ENCODE measurements at regions not wholly inside any gene's neighbourhood (a gene's known extent, or its start where the extent isn't known, plus 50 kb on each side); places are given as distances from the start of the nearest gene placed in this dataset.

DNA sequence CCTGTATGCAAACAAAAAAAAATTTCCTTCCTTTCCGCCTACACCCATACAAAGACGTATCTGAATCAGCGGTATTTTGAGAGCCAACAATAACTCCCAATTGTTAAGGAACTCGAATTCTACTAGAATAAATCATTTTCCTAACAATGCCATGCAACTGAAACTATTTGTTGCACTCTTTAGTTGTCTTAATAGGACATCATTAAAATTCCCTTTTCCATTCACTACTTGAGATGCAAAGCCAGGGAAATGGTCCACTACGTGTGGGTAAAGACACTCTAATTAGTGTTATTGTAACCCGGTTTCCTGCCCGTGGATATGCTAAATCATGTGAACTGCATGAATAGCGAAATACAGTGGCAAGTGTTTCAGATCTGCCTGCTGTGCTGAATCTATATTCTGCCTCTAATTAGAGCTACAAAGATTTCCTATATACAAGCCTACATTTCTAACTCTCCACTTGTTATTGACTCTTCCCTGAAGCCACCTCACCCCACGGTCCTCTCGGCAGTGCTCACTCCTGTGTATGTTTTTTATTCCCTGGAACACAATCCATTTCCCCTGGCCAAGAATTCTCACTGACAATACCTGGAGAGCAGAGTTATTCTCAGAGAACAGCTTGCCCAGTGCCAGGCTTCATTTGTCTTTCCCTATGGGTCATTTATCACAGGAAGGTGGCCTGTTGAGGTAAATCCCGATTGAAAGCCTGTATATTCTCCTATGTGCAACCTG lies 168.3 kb downstream of the PAWR start:
- TF ChIP-seq, protein P1, sequence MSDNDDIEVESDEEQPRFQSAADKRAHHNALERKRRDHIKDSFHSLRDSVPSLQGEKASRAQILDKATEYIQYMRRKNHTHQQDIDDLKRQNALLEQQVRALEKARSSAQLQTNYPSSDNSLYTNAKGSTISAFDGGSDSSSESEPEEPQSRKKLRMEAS (IDR thresholded peaks at IDR 0.05; ENCODE audit: low read depth, low read length): no peak
- TF ChIP-seq, protein P2, sequence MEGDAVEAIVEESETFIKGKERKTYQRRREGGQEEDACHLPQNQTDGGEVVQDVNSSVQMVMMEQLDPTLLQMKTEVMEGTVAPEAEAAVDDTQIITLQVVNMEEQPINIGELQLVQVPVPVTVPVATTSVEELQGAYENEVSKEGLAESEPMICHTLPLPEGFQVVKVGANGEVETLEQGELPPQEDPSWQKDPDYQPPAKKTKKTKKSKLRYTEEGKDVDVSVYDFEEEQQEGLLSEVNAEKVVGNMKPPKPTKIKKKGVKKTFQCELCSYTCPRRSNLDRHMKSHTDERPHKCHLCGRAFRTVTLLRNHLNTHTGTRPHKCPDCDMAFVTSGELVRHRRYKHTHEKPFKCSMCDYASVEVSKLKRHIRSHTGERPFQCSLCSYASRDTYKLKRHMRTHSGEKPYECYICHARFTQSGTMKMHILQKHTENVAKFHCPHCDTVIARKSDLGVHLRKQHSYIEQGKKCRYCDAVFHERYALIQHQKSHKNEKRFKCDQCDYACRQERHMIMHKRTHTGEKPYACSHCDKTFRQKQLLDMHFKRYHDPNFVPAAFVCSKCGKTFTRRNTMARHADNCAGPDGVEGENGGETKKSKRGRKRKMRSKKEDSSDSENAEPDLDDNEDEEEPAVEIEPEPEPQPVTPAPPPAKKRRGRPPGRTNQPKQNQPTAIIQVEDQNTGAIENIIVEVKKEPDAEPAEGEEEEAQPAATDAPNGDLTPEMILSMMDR (IDR thresholded peaks at IDR 0.05; ENCODE audit: low read depth, low read length): no peak

Measured in NB4 (cell line).